PC-9 (cell line): ENCODE measurements at regions not wholly inside any gene's neighbourhood (a gene's known extent, or its start where the extent isn't known, plus 50 kb on each side); places are given as distances from the start of the nearest gene placed in this dataset.

Experiments used
- BruUV-seq: library from RNA; stranded (reverse); fragments of 400-500 nt; replicated peaks from 2 replicates; lab custom pipeline; 2021; lab: Mats Ljungman, UMichigan
- CTCF ChIA-PET: fragments of 300-600 bp; sonication (Branson Sonifier 250); formaldehyde crosslinking; loops from one replicate; lab custom pipeline; 2022; ENCODE audit warnings: antibody characterized with exemption; lab: Charles Lee
- POLR2A ChIA-PET: fragments of 300-600 bp; sonication (Branson Sonifier 250); formaldehyde crosslinking; loops from one replicate; lab custom pipeline; 2022; ENCODE audit warnings: antibody characterized with exemption; ENCODE audit not compliant: unreplicated experiment; lab: Charles Lee
- DNase-seq, 2 experiments: peaks; one replicate each; pipeline versions ENCODE4 v3.0.0 to v3.0.0-alpha.2; 2015 to 2022; ENCODE audit warnings: mixed read lengths in 1 of 2
- H2AFZ ChIP-seq: fragments of 200-600 bp; sonication (generic); 2 replicates; pipeline ENCODE4 v1.8.1; 2017; ENCODE audit warnings: antibody characterized with exemption
- H3F3A ChIP-seq: fragments of 200-600 bp; sonication (generic); 2 replicates; pipeline ENCODE4 v1.8.1; 2017; ENCODE audit warnings: antibody characterized with exemption, mild to moderate bottlenecking, low read depth; ENCODE audit not compliant: insufficient read depth
- H3K27ac ChIP-seq: fragments of 200-600 bp; sonication (generic); 2 replicates; pipeline ENCODE4 v1.6.1; 2016; ENCODE audit warnings: mixed run types
- H3K27me3 ChIP-seq: fragments of 200-600 bp; sonication (generic); 2 replicates; pipeline ENCODE4 v1.6.1; 2016; ENCODE audit warnings: low read depth, mixed run types; ENCODE audit not compliant: insufficient read depth
- H3K36me3 ChIP-seq: fragments of 200-600 bp; sonication (generic); 2 replicates; pipeline ENCODE4 v1.6.1; 2016; ENCODE audit warnings: low read depth, mixed run types
- H3K4me1 ChIP-seq: fragments of 200-600 bp; sonication (generic); replicated peaks from 2 replicates; pipeline ENCODE4 v1.6.1; 2016; ENCODE audit warnings: mixed run types; ENCODE audit not compliant: insufficient read depth
- H3K4me2 ChIP-seq: fragments of 200-600 bp; sonication (generic); 2 replicates; pipeline ENCODE4 v1.6.1; 2017; ENCODE audit warnings: mixed run types
- H3K4me3 ChIP-seq: fragments of 200-600 bp; sonication (generic); 2 replicates; pipeline ENCODE4 v1.6.1; 2016; ENCODE audit warnings: mixed run types
- H3K79me2 ChIP-seq: fragments of 200-600 bp; sonication (generic); 2 replicates; pipeline ENCODE4 v1.6.1; 2017; ENCODE audit warnings: low read depth, mixed run types
- H3K9me2 ChIP-seq: fragments of 200-600 bp; sonication (generic); 2 replicates; pipeline ENCODE4 v1.8.1; 2017; ENCODE audit warnings: mild to moderate bottlenecking; ENCODE audit not compliant: insufficient read depth
- H3K9me3 ChIP-seq: fragments of 200-600 bp; sonication (generic); 2 replicates; pipeline ENCODE4 v1.8.1; 2016; ENCODE audit warnings: low read depth; ENCODE audit not compliant: insufficient read depth
- H4K20me1 ChIP-seq: fragments of 200-600 bp; sonication (generic); 2 replicates; pipeline ENCODE4 v1.8.1; 2017; ENCODE audit not compliant: insufficient read depth
- EZH2 ChIP-seq: fragments of 200-600 bp; sonication (generic); IDR thresholded peaks from 2 replicates; pipeline ENCODE4 v1.8.0; 2017; ENCODE audit warnings: antibody characterized with exemption, low read depth
- intact Hi-C: fragments of 100-400 bp; cut with micrococcal nuclease; formaldehyde crosslinking; loops from one replicate; pipeline ENCODE4 v1.10.0; 2022; ENCODE audit not compliant: unreplicated experiment
- TF ChIP-seq, protein P1 (sequence below): fragments of 200-600 bp; sonication (generic); conservative IDR thresholded peaks from 2 replicates; pipeline ENCODE4 v1.6.1; 2017; ENCODE audit warnings: mixed run types, antibody characterized with exemption, mild to moderate bottlenecking, moderate library complexity

- Histone ChIP-seq H3K4me3 (no peak overlapping the region), H3K9me3 (no peaks in the 10 kb centered on the region), H3K27me3 (no peaks in the 10 kb centered on the region), H3F3A (no peaks in the 10 kb centered on the region), H3K27ac (no peak overlapping the region), H3K4me2 (no peak overlapping the region), H3K79me2 (no peaks in the 10 kb centered on the region), H2AFZ (no peak overlapping the region), H3K4me1 (no peaks in the 10 kb centered on the region), H4K20me1 (no peaks in the 10 kb centered on the region), H3K9me2 (no peaks in the 10 kb centered on the region), H3K36me3 (no peaks in the 10 kb centered on the region)
- ChIA-PET POLR2A (no interaction called here), CTCF (no interaction called here)
- DNase-seq = no peak
- TF ChIP-seq, protein P1, sequence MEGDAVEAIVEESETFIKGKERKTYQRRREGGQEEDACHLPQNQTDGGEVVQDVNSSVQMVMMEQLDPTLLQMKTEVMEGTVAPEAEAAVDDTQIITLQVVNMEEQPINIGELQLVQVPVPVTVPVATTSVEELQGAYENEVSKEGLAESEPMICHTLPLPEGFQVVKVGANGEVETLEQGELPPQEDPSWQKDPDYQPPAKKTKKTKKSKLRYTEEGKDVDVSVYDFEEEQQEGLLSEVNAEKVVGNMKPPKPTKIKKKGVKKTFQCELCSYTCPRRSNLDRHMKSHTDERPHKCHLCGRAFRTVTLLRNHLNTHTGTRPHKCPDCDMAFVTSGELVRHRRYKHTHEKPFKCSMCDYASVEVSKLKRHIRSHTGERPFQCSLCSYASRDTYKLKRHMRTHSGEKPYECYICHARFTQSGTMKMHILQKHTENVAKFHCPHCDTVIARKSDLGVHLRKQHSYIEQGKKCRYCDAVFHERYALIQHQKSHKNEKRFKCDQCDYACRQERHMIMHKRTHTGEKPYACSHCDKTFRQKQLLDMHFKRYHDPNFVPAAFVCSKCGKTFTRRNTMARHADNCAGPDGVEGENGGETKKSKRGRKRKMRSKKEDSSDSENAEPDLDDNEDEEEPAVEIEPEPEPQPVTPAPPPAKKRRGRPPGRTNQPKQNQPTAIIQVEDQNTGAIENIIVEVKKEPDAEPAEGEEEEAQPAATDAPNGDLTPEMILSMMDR = no peak
- no peak for TF ChIP-seq EZH2
- BruUV-seq = no TSS peak
- intact Hi-C loops = no loop called here
Observed at GRCh38 chr3:104750581-104750980, 616.1 kb upstream of the ALCAM start.

GRCh38 chr3:104755791-104756190, 610.9 kb upstream of the ALCAM start:
- DNase-seq = no peak
- BruUV-seq = no TSS peak
- Histone ChIP-seq H3K4me1 (no peaks in the 10 kb centered on the region), H3K4me2 (no peak overlapping the region), H3K79me2 (no peaks in the 10 kb centered on the region), H3K9me2 (no peaks in the 10 kb centered on the region), H3K36me3 (no peaks in the 10 kb centered on the region), H3K27me3 (no peaks in the 10 kb centered on the region), H3F3A (no peaks in the 10 kb centered on the region), H4K20me1 (no peaks in the 10 kb centered on the region), H3K27ac (no peak overlapping the region), H2AFZ (no peak overlapping the region), H3K4me3 (no peak overlapping the region), H3K9me3 (no peaks in the 10 kb centered on the region)
- TF ChIP-seq EZH2 = no peak
- TF ChIP-seq, protein P1 = no peak
- intact Hi-C loops = no loop called here
- ChIA-PET POLR2A (no interaction called here), CTCF (no interaction called here)

DNA sequence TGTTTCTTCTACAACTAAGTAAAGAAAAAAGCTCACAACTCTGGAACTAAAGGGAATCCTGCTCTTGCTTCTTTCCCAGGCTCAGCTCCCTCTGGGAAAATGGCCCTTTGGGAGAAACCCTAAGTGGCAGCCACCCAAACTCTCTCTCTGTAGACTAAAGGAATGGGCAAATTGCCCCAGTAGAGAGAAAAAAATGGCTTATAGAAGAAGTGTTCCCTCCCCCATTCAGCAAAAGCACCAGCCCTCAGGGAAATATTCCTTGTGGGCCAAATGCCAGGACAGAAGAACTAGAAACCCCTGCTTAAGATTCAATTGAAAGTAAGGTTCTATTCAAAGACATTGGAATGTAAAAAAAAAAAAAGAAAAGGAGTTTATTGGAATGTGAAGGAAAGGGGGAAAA, 603.7 kb upstream of the ALCAM start:
- H3F3A ChIP-seq = no peaks in the 10 kb centered on the region
- no peak overlapping the region for H3K4me2 ChIP-seq
- no peaks in the 10 kb centered on the region for H3K36me3 ChIP-seq
- no TSS peak for BruUV-seq
- H3K4me1 ChIP-seq = no peaks in the 10 kb centered on the region
- no peak overlapping the region for H2AFZ ChIP-seq
- no peaks in the 10 kb centered on the region for H3K27me3 ChIP-seq
- intact Hi-C loops = loop anchor here (10.0 kb wide), 1 partner anchor 602 kb away; the partner anchor contains the start of gene ALCAM
- DNase-seq = peak in 1 of 2 experiments; percentile 10
- H3K79me2 ChIP-seq = no peaks in the 10 kb centered on the region
- no peak overlapping the region for H3K4me3 ChIP-seq
- no peaks in the 10 kb centered on the region for H3K9me3 ChIP-seq
- POLR2A ChIA-PET = no interaction called here
- CTCF ChIA-PET = no interaction called here
- H3K27ac ChIP-seq = no peak overlapping the region
- H4K20me1 ChIP-seq = no peaks in the 10 kb centered on the region
- no peaks in the 10 kb centered on the region; the same call in 1 of the 2 replicates for H3K9me2 ChIP-seq
- TF ChIP-seq EZH2 = no peak
- TF ChIP-seq, protein P1 = no peak
